GM21447 (cell line): ENCODE measurements at regions not wholly inside any gene's neighbourhood (a gene's known extent, or its start where the extent isn't known, plus 50 kb on each side); places are given as distances from the start of the nearest gene placed in this dataset.
"Not testable (repeated sequence)": the region's sequence is repeated elsewhere in the genome, so short reads cannot be mapped to it uniquely, and the experiment has no call there.

Source experiments
- ATAC-seq: cut with Tn5 transposase; IDR thresholded peaks from one replicate; pipeline ENCODE4 v1.9.1; 2021; ENCODE audit not compliant: unreplicated experiment

- no peak for ATAC-seq
These were observed 114.3 kb upstream of the ETV6 start for GRCh38 chr12:11535127-11535526.

GRCh38 chr12:11539156-11539555 is 110.3 kb upstream of the ETV6 start:
- ATAC-seq, result no peak

GRCh38 chr12:11540156-11540555 is 109.3 kb upstream of the ETV6 start:
- ATAC-seq, result no peak

DNA sequence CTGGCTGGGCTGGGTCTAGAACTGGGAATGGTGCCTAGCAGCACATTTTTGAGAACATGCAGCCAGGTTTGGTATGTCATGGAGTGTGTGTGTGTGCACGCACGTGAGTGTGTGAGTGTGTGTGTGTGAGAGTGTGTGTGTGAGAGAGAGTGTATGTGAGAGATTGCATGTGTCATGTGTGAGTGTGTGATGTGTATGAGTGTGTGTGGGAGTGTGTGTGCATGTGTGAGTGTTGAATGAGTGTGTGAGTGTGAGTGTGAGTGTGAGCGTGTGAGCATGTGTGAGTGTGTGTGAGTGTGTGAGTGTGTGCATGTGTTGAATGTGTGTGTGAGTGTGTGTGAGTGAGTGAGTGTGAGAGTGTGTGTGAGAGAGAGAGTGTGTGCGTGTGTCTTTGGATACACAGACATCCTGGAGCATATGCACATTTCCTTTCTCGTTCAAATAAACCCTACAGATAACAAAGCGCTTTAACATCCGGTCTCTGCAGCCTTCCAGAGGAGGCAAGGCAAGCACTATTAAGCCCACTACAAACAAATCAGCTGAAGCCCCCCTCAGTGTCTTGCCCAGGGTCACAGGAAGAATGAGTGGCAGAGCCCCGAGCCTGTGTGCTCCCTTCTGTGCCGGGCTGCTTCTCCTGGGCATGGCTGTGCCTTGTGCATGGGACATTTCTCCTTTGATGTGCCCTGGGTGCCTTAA is 108.7 kb upstream of the ETV6 start:
- no peak for ATAC-seq

GRCh38 chr12:11542599-11542998 is 106.9 kb upstream of the ETV6 start:
- ATAC-seq, result no peak

DNA sequence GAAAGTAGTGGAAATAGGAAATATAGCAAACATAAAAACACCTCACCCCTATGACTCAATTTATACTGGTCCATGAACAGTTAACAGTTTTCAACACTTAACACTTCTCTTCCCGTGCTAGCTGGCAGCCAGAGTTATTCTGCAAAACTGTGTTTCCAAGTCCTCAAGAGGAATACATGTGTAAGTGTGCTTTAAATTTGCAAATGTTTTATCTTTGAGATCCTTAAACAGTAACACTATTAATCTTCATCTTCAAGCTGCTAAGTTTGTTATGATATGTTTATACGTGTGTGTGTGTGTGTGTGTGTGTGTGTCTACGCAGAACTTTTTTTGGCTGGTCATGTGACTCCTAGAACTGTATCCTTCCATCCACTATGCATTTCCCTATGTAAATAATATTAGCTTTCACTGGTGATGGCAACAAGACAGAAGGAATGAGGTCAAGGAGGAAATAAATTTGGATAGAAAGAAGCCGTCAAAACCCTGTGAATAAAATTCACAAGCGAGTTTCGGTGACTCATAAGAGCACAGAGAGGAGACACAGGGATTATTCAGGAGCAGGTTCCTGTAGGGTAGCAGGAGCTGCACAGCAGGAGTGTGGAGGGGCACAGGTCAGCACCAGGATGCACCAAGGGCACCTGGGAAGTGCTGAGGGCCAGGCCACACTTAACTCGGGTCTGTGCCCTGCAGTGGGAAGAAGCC is 105.9 kb upstream of the ETV6 start:
- ATAC-seq, result no peak

GRCh38 chr12:11545484-11546330 is 103.8 kb upstream of the ETV6 start:
- peak; percentile 80 for ATAC-seq

- ATAC-seq, result not testable (repeated sequence)
These were observed 102.7 kb upstream of the ETV6 start for GRCh38 chr12:11546582-11547270.

DNA sequence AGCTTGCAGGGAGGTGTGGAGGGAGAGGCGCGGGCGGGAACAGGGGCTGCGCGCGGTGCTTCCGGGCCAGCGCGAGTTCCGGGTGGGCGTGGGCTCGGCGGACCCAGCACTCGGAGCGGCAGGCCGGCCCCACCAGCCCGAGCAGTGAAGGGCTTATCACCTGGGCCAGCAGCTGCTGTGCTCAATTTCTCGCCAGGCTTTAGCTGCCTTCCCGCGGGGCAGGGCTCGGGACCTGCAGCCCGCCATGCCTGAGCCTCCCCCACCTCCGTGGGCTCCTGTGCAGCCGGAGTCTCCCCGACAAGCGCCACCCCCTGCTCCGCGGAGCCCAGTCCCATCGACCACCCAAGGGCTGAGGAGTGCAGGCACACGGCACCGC is 102.2 kb upstream of the ETV6 start:
- not testable (repeated sequence) for ATAC-seq

GRCh38 chr12:11549119-11549518 is 100.4 kb upstream of the ETV6 start:
- no peak for ATAC-seq

DNA sequence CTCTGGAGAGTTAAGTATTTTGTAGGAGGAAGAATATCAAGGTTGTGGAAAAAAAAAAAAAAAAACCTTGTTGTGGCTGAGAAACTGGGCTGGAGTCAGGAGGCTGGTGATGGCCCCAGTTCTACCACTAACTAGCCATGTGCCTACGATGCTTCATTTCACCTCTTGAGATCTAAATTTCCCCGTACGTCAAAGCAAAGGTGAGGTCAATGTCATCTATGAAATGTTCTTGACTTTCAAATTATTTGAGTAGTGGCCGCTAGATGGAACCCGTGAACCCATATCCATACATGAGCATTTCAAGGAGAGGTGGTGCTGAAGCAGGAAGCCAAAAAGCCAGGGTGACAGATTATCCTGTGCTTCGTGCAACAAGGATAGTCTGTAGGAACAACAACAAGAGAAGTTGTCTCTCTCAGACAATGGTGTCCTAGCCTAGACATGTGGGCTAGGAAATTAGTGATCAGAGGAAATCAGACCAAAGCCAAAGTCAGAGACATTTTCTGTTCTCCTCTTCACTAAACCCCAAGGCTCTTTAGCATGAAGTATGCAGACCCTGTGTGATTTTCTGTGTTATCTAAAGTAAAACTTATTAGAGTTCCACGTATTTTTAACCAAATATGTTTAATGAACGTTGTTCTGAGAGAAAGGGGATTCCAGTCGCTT is 95.5 kb upstream of the ETV6 start:
- peak; percentile 89 for ATAC-seq

DNA sequence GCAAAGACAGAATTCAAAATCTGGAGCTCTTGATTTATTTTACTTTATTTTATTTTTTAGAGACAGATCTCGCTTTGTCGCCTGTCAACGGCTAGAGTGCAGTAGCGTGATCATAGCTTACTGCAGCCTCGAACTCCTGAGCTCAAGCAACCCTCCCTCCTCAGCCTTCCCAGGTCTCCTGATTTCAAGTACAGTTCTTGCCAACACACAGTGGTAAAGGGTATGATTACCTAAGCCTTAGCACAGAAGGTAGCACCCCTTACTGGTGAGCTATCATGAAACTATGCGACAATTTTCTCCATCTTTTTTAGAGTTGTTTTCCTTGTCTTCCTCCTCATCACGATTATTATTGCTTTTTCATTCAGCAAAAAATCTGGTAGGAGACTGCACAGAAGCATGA is 94.3 kb upstream of the ETV6 start:
- ATAC-seq, result no peak

DNA sequence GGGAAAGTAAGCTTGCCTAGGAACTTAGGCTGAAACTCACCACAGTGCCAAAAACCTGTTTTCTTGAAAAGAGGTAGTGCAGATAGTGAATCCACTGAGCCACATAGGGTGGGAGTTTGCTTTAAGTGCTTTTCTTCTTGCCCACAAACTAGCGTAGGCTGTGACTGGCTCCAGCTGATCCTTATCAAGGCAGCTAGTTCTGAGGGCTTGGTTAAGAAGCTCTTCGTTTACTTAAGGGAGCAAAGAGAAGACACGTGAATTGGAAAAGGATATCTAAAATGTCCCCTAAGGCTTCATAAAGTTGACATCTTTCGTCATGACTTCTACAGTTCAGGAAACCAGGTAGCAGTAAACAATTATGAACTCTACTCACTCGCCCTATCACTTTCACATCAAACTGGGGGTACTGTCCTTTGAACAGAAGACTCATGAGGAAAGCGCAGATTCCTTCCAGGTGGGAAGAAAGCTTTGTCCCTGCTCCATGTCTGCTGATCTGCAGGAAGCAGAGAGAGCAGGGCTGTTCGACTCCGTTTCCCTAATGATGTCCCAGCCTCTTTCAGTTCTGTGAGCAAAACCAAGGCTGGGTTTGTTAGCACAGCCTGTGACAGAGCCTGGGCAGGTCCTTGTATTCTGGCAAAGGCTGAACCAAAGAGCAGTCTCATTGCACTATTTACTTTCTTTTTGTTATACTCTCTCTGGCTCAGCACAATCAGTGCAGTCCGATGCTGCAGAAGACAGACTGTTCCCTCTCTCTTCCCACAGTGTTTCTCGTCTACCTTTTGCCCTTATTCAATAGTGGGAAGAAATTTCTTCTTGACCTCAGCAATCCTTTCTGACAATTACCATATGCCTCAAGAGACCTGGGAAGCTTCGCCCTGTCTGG is 93.5 kb upstream of the ETV6 start:
- no peak for ATAC-seq

DNA sequence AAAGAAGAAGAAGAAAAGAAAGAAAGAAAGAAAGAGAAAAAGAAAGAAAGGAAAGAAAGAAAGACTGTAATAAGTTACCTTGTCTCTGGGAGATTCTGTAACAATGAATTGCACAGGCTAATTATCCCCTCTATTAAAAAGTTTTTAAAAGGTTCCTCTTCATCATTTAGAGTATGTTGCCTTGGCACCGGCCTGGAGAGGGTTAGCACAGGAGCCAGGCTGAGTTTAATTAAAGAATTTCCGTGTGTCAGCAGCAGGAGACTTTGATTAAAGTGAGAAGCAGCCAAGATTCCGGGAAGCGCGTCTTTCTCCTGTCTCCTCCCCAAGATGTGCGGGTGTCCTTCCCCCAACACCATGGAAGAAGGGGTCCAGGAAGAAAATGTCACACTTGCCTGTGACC is 92.8 kb upstream of the ETV6 start:
- no peak for ATAC-seq

DNA sequence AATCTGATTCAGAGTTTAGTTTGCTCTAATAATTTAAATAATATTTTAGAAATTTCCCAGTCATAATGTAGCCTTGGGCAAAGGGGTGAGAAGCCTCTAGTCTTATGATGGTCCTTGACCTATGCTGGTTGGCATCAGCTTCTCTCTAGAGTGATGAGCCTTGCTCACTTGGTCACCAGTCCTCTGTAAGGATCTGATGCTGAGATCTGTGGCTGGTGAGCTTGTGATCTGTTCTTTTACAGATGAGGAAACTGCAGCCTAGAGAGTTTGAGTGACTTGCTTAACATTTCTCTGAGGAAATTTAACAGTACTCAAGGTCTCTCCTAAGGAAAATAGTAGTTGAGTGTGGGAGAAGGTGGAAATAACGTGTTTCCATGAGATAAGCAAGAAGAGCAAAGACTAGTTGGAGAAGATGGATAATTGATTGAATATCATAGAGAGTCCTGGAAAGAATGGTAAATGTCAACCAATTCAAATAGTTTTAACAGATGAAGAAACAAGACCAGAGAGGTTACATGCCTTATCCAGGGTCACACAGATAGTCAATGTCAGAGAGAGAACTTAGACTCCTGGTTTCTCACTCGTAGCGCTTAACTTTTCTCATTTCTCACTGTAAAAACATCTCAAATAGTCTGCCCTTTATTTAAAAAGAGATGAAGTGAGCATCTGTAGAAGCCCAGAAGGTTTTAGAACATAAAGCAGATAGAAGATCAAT is 89.7 kb upstream of the ETV6 start:
- ATAC-seq, result no peak

DNA sequence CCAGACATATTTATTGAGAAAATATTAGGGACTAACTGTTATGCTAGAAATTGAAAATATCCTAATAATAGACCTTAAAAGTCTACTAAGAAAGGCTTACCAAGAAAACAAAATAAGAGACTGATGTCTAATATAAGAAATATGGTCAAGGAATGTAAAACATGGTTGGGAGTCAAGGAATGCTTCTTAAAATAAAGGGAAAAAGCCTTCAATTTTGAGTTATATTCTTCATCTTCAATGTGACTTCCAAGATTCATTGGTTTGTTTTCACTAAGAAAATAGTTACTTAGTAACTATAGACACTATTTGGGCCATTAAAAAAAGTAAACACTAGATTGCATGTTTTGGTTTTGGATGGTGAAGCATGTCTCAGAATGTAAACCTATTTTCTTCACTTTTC is 88.1 kb upstream of the ETV6 start:
- ATAC-seq, result no peak

DNA sequence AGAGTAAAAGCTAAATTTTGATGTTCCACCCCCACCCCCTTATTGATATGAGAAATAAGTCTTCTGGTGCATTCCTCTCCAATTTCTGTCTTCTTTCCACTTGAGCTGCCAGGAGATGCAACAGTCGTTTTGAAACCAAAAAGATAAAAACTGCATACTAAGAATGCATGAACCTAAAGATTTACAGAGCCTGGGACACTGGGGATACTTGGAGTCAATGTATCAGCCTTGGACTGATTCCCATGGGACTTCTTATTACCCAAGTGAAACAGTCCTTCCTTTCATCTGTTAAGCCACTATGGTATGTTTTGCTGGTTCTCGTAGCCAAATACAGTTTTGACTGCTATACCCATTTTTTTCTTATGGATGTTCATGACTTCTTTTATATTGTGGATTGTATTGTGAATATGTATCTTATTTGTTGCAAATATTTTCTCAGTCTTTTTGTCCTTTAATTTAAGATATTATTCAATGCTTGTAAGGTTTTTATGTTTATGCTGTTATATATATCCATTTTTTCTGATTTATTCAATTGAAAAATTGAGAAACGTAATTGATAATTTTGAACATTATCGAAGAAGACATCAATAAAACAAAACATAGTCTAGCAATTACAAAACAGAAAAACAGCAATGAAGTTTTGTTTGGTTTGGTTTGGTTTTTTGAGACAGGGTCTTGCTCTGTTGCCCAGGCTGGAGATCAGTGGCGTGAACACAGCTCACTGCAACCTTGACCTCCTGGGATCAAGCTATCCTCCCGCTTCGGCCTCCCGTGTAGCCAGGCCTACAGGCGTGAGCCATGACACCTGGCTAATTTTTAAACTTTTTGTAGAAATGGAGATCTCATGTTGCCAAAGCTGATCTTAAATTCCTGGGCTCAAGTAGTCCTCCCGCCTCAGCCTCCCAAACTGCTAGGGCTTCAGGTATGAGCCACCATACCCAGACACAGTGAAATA is 85.4 kb upstream of the ETV6 start:
- ATAC-seq, result no peak
